BLaER1 treated with 17β-estradiol and CSF1 and Interleukin-3, amounts not matched to agents 10 nM and 100 nM (cell line): ENCODE measurements at regions not wholly inside any gene's neighbourhood (a gene's known extent, or its start where the extent isn't known, plus 50 kb on each side); places are given as distances from the start of the nearest gene placed in this dataset.
A peak's percentile ranks its signal among the peaks of the same experiment; 100 is the strongest.

ENCODE experiments used
- H3K27ac ChIP-seq, 11 experiments: shearing (Covaris generic); formaldehyde crosslinking; 2 replicates each; pipeline ENCODE4 v1.8.1; 2022
- H3K27me3 ChIP-seq, 11 experiments: shearing (Covaris generic); formaldehyde crosslinking; 2 replicates each; pipeline ENCODE4 v1.8.1; 2022
- H3K36me3 ChIP-seq, 11 experiments: shearing (Covaris generic); formaldehyde crosslinking; 2 replicates each; pipeline ENCODE4 v1.8.1; 2022
- H3K4me1 ChIP-seq, 10 experiments: shearing (Covaris generic); formaldehyde crosslinking; 2 replicates each; pipeline ENCODE4 v1.8.1; 2022
- H3K4me2 ChIP-seq, 11 experiments: shearing (Covaris generic); formaldehyde crosslinking; 2 replicates each; pipeline ENCODE4 v1.8.1; 2022
- H3K4me3 ChIP-seq, 10 experiments: shearing (Covaris generic); formaldehyde crosslinking; 2 replicates each; pipeline ENCODE4 v1.8.1; 2022
- H3K9ac ChIP-seq, 11 experiments: shearing (Covaris generic); formaldehyde crosslinking; 2 replicates each; pipeline ENCODE4 v1.8.1; 2022
- H3K9me3 ChIP-seq, 11 experiments: shearing (Covaris generic); formaldehyde crosslinking; replicated peaks in 1 of 11; 2 replicates each; pipeline ENCODE4 v1.8.1; 2022
- H4K20me1 ChIP-seq, 11 experiments: shearing (Covaris generic); formaldehyde crosslinking; 2 replicates each; pipeline ENCODE4 v1.8.1; 2022
- Cebpa-rat ChIP-seq, 11 experiments: shearing (Covaris generic); IDR thresholded peaks; 2 replicates each; pipeline ENCODE4 v1.8.1; 2022

GRCh38 chr14:73800970-73801515, 50.6 kb upstream of the PTGR2 start:
- Histone ChIP-seq H4K20me1 (no peaks in the 10 kb centered on the region), H3K27ac (no peak overlapping the region), H3K4me2 (no peak overlapping the region), H3K27me3 (no peaks in the 10 kb centered on the region), H3K36me3 (no peaks in the 10 kb centered on the region; a peak in 1 of 22 replicates), H3K4me1 (peaks cover 0 to 8% (median 2%) of the 10 kb centered on the region in 10 experiments; a peak in 6 of 20 replicates), H3K9ac (no peak overlapping the region), H3K4me3 (no peak overlapping the region), H3K9me3 (no peaks in the 10 kb centered on the region)
- no peak for TF ChIP-seq Cebpa-rat (IDR thresholded peaks at IDR 0.05)

GRCh38 chr14:73797543-73798265, 53.9 kb upstream of the PTGR2 start:
- H3K9ac ChIP-seq, result no peak overlapping the region
- no peaks in the 10 kb centered on the region for H3K27me3 ChIP-seq
- no peaks in the 10 kb centered on the region for H3K9me3 ChIP-seq
- TF ChIP-seq Cebpa-rat (IDR thresholded peaks at IDR 0.05), result no peak
- no peak overlapping the region for H3K4me2 ChIP-seq
- no peaks in the 10 kb centered on the region for H4K20me1 ChIP-seq
- no peaks in the 10 kb centered on the region; a peak in 1 of 22 replicates for H3K36me3 ChIP-seq
- peaks cover 0 to 29% (median 10%) of the 10 kb centered on the region in 10 experiments; a peak in 12 of 20 replicates for H3K4me1 ChIP-seq
- H3K27ac ChIP-seq, result no peak overlapping the region
- no peak overlapping the region for H3K4me3 ChIP-seq

DNA sequence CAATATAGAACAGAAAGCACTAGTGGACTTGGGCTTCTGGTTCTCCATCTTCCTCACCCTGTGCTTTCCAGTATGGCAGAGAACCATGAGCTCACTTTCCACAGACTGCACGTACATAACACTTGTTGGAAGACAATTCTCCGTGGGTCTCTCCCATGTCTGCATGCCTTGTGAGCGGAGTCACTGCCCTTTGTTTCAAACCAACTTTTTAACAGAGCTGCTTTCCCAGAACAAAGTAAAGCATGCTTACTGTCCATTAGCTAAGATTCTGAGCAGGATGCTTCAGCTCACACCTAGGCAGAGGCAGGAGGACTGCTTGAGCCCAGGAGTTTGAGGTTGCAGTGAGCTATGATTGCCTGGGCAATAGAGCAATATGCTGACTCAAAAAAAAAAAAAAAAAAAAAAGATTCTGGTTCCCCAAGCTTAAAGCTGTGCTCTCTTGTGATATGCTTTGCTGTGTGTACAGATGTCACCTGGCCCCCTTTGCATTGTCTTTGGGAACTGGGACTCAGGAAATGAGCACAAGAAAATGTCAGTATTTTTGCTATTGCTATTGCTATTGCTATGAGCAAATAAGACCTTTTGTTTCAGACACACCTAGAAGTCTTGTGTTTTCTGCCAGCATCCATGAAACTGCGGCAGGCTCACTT, 54.6 kb upstream of the PTGR2 start:
- H3K4me1 ChIP-seq, result peaks cover 0 to 25% (median 8%) of the 10 kb centered on the region in 10 experiments; a peak in 11 of 20 replicates
- no peak overlapping the region for H3K4me3 ChIP-seq
- H4K20me1 ChIP-seq, result no peaks in the 10 kb centered on the region
- H3K36me3 ChIP-seq, result no peaks in the 10 kb centered on the region
- H3K27me3 ChIP-seq, result no peaks in the 10 kb centered on the region
- H3K9ac ChIP-seq, result no peak overlapping the region
- H3K9me3 ChIP-seq, result no peaks in the 10 kb centered on the region
- H3K4me2 ChIP-seq, result no peak overlapping the region
- no peak for TF ChIP-seq Cebpa-rat (IDR thresholded peaks at IDR 0.05)
- no peak overlapping the region for H3K27ac ChIP-seq

GRCh38 chr14:73796415-73796814, 55.2 kb upstream of the PTGR2 start:
- no peak for TF ChIP-seq Cebpa-rat (IDR thresholded peaks at IDR 0.05)
- Histone ChIP-seq H3K27me3 (no peaks in the 10 kb centered on the region), H3K27ac (no peak overlapping the region), H3K4me1 (peaks cover 0 to 25% (median 8%) of the 10 kb centered on the region in 10 experiments; a peak in 11 of 20 replicates), H3K36me3 (no peaks in the 10 kb centered on the region), H3K9ac (no peak overlapping the region), H3K4me3 (no peak overlapping the region), H3K9me3 (no peaks in the 10 kb centered on the region), H4K20me1 (no peaks in the 10 kb centered on the region), H3K4me2 (no peak overlapping the region)

DNA sequence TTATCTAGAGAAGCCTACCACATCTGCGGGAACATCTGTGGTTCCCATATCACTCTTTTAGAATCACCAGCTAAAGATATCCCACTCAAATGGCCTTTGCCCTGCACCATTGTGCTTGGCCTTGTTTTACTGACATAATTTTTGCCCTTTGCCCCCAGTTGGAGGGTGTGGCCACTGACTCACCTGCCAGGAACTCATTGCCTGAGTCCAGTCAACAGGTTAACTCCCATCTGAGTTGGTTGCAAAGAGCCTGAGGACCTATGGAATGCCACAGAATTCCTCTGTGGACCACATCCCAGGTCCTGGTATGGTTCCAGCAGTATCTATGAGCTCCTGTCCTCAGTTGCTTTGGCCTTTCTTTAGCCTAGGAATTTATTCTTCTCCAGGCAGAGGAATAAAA, 55.7 kb upstream of the PTGR2 start:
- H4K20me1 ChIP-seq, result no peaks in the 10 kb centered on the region
- H3K4me1 ChIP-seq, result peaks cover 0 to 25% (median 8%) of the 10 kb centered on the region in 10 experiments; a peak in 11 of 20 replicates
- no peaks in the 10 kb centered on the region for H3K36me3 ChIP-seq
- H3K4me2 ChIP-seq, result no peak overlapping the region; a peak in 1 of 22 replicates
- H3K9ac ChIP-seq, result no peak overlapping the region
- H3K9me3 ChIP-seq, result no peaks in the 10 kb centered on the region
- H3K4me3 ChIP-seq, result no peak overlapping the region
- no peak overlapping the region for H3K27ac ChIP-seq
- no peak for TF ChIP-seq Cebpa-rat (IDR thresholded peaks at IDR 0.05)
- H3K27me3 ChIP-seq, result no peaks in the 10 kb centered on the region

DNA sequence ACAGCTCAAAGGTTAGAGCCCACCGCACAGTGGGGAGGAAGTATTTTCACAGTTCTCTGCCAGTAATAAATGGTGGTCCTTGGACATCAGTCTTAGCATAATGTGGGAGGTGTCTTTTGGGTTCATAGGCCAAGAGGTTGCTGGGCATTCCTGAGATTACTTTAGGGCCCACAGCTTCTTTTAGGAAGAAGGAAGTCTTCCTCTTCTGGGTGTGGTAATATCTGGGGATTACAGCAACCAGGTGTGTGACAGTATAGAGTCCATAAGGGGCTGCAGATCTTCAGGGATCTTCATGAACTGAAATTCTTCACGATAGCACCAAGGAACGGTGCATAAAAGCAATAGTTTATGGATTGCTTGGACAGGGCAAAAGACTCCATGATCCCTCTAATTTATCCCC, 56.2 kb upstream of the PTGR2 start:
- Histone ChIP-seq H4K20me1 (no peaks in the 10 kb centered on the region), H3K9ac (no peak overlapping the region), H3K27ac (no peak overlapping the region; a peak in 1 of 22 replicates), H3K27me3 (no peaks in the 10 kb centered on the region), H3K36me3 (no peaks in the 10 kb centered on the region), H3K4me1 (peaks cover 1 to 28% (median 10%) of the 10 kb centered on the region in 10 experiments; a peak in 17 of 20 replicates), H3K4me3 (no peak overlapping the region), H3K4me2 (peak overlapping the region in 5 of 11 experiments; percentile 13 to 73 (median 44); a peak in 8 of 22 replicates), H3K9me3 (no peaks in the 10 kb centered on the region)
- no peak for TF ChIP-seq Cebpa-rat (IDR thresholded peaks at IDR 0.05)

DNA sequence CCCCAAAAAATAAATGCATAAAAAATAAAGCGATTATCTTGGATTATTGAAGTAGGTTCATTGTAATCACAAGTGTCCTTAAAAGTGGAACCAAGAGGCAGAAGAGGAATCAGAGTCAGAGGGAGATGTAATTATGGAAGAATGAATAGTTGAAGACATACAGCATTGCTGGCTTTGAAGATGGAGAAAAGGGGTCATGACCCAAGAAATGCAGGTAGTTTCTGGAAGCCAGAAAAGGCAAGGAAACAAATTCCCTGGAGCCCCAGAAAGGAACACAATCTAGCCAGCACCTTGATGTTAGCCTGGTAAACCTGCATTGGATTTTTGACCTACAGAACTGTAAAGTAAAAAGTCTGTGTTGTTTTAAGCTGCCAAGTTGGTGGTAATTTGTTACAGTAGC, 57.5 kb upstream of the PTGR2 start:
- H3K4me1 ChIP-seq, result peaks cover 14 to 41% (median 21%) of the 10 kb centered on the region in 10 experiments
- TF ChIP-seq Cebpa-rat (IDR thresholded peaks at IDR 0.05), result no peak
- H3K9me3 ChIP-seq, result no peaks in the 10 kb centered on the region
- H3K27ac ChIP-seq, result no peak overlapping the region
- no peak overlapping the region for H3K9ac ChIP-seq
- peak overlapping the region in 3 of 11 experiments; percentile 44 to 73 (median 63); a peak in 7 of 22 replicates for H3K4me2 ChIP-seq
- no peaks in the 10 kb centered on the region for H3K27me3 ChIP-seq
- no peak overlapping the region for H3K4me3 ChIP-seq
- no peaks in the 10 kb centered on the region for H3K36me3 ChIP-seq
- H4K20me1 ChIP-seq, result no peaks in the 10 kb centered on the region

- no peak overlapping the region for H3K4me2 ChIP-seq
- H3K27me3 ChIP-seq, result no peaks in the 10 kb centered on the region
- no peak for TF ChIP-seq Cebpa-rat (IDR thresholded peaks at IDR 0.05)
- H4K20me1 ChIP-seq, result no peaks in the 10 kb centered on the region
- no peak overlapping the region for H3K4me3 ChIP-seq
- H3K9me3 ChIP-seq, result no peaks in the 10 kb centered on the region
- no peak overlapping the region for H3K27ac ChIP-seq
- peaks cover 29 to 57% (median 35%) of the 10 kb centered on the region in 10 experiments for H3K4me1 ChIP-seq
- no peak overlapping the region for H3K9ac ChIP-seq
- no peaks in the 10 kb centered on the region for H3K36me3 ChIP-seq
These were observed 59.1 kb upstream of the PTGR2 start for GRCh38 chr14:73792481-73792880.

DNA sequence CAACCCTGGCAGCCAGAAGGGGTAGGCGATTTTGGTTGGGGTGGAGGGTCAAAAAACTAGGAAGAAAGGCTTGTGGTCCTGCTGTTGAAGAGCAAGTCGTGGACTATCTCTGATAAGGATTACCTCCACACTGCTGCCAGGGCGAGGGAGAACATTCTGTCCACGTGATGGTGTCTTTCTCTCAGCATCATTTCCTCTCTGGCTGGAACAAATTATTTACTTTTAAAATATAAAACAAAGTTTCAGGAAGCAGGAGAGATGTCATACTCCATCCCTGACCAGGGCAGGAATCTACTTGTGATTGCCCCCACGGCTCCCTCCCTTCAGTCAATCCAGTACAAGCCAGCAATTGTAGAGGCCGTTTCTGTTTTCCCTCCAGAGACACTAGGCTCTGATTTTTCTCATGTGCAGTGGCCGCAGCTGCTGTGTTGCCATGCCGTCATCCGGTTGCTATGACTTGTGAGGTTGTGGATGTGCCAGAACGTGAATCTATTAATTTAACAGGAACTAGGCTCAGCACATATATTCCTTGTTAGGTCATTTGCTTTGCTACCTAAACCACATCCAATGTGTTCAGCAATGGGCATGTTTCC, 61.5 kb upstream of the PTGR2 start:
- H3K27ac ChIP-seq, result peak overlapping the region in 5 of 11 experiments; percentile 3 to 99 (median 18); a peak in 3 of 22 replicates
- peaks cover 36 to 54% (median 41%) of the 10 kb centered on the region in 10 experiments for H3K4me1 ChIP-seq
- no peak overlapping the region for H3K4me3 ChIP-seq
- no peak for TF ChIP-seq Cebpa-rat (IDR thresholded peaks at IDR 0.05)
- H3K9me3 ChIP-seq, result no peaks in the 10 kb centered on the region
- H3K27me3 ChIP-seq, result no peaks in the 10 kb centered on the region
- H3K9ac ChIP-seq, result peak overlapping the region in 1 of 11 experiments; percentile 19; a peak in 1 of 22 replicates
- H3K4me2 ChIP-seq, result peak overlapping the region; percentile 24 to 99 (median 97); a peak in 16 of 22 replicates
- H4K20me1 ChIP-seq, result peaks cover 0 to 8% (median 6%) of the 10 kb centered on the region in 11 experiments; a peak in 10 of 22 replicates
- H3K36me3 ChIP-seq, result no peaks in the 10 kb centered on the region
